H1 (cell line): ENCODE measurements at regions not wholly inside any gene's neighbourhood (a gene's known extent, or its start where the extent isn't known, plus 50 kb on each side); places are given as distances from the start of the nearest gene placed in this dataset.

Experiments
- CTCF ChIA-PET: fragments of 300-600 bp; sonication (Branson Sonifier 250); formaldehyde crosslinking; loops from one replicate; lab custom pipeline; 2021; ENCODE audit not compliant: partially characterized antibody; lab: Charles Lee
- POLR2A ChIA-PET: fragments of 300-600 bp; sonication (Branson Sonifier 250); formaldehyde crosslinking; loops from one replicate; lab custom pipeline; 2021; ENCODE audit warnings: inconsistent platforms; ENCODE audit not compliant: partially characterized antibody; lab: Charles Lee
- DNase-seq, 2 experiments: peaks; one replicate each; pipeline versions ENCODE4 v3.0.0 to v3.0.0-alpha.2; 2010 to 2022; ENCODE audit warnings: low spot score in 2 of 2, low read depth in 1 of 2, mixed read lengths in 1 of 2
- FAIRE-seq: peaks from 2 replicates; lab custom pipeline; 2011; peaks lifted over from hg19 to GRCh38; lab: Jason Lieb, UNC
- H2AFZ ChIP-seq: 2 replicates; pipeline ENCODE4 v1.8.1; 2012; ENCODE audit warnings: low read length, inconsistent platforms
- H2AK5ac ChIP-seq: 2 replicates; pipeline ENCODE4 v1.6.1; 2013; ENCODE audit warnings: low read depth, low read length
- H2BK120ac ChIP-seq: replicated peaks from 2 replicates; pipeline ENCODE3; 2013; ENCODE audit warnings: low read depth, low read length, inconsistent platforms
- H2BK12ac ChIP-seq: 2 replicates; pipeline ENCODE4 v1.6.1; 2013; ENCODE audit warnings: low read depth, low read length
- H2BK15ac ChIP-seq: 2 replicates; pipeline ENCODE4 v1.6.1; 2013; ENCODE audit warnings: low read length
- H2BK20ac ChIP-seq: 2 replicates; pipeline ENCODE4 v1.6.1; 2013; ENCODE audit warnings: low read length
- H2BK5ac ChIP-seq: 2 replicates; pipeline ENCODE4 v1.6.1; 2013; ENCODE audit warnings: low read depth, low read length
- H3K14ac ChIP-seq: 2 replicates; pipeline ENCODE4 v1.6.1; 2013; ENCODE audit warnings: inconsistent platforms; ENCODE audit not compliant: insufficient read length
- H3K18ac ChIP-seq: 2 replicates; pipeline ENCODE4 v1.6.1; 2013; ENCODE audit warnings: low read length; ENCODE audit errors: extremely low read depth
- H3K23ac ChIP-seq: 2 replicates; pipeline ENCODE4 v1.6.1; 2013; ENCODE audit warnings: inconsistent platforms; ENCODE audit not compliant: insufficient read length
- H3K23me2 ChIP-seq: 2 replicates; pipeline ENCODE4 v1.6.1; 2013; ENCODE audit warnings: low read depth, low read length
- H3K27ac ChIP-seq: 2 replicates; pipeline ENCODE4 v1.6.1; 2011; ENCODE audit warnings: low read depth, low read length, inconsistent platforms
- H3K27me3 ChIP-seq, 4 experiments: replicated peaks in 1 of 4; 1 replicate in 1 of 4; 2 replicates in 3 of 4; pipeline versions ENCODE4 v1.6.1 to v1.8.1; 2011 to 2013; ENCODE audit warnings: low read length in 3 of 4, mild to moderate bottlenecking in 3 of 4, inconsistent platforms in 2 of 4, mixed read lengths in 2 of 4, moderate library complexity in 1 of 4; ENCODE audit not compliant: control insufficient read depth in 3 of 4, insufficient read depth in 3 of 4; ENCODE audit errors: extremely low read depth in 1 of 4
- H3K36me3 ChIP-seq, 4 experiments: 2 replicates each; pipeline versions ENCODE4 v1.6.1 to v1.8.1; 2011 to 2013; ENCODE audit warnings: mild to moderate bottlenecking in 4 of 4, low read length in 3 of 4, moderate library complexity in 2 of 4, control low read depth in 1 of 4, inconsistent platforms in 1 of 4; ENCODE audit not compliant: insufficient read depth in 4 of 4, control insufficient read depth in 2 of 4
- H3K4ac ChIP-seq: replicated peaks from 2 replicates; pipeline ENCODE3; 2013; ENCODE audit warnings: low read length, low read depth, mixed read lengths, inconsistent platforms; ENCODE audit not compliant: insufficient read length
- H3K4me1 ChIP-seq, 4 experiments: replicated peaks in 1 of 4; 1 replicate in 1 of 4; 2 replicates in 3 of 4; pipeline versions ENCODE4 v1.6.1 to v1.8.1; 2011 to 2013; ENCODE audit warnings: low read length in 3 of 4, inconsistent platforms in 2 of 4, mixed read lengths in 1 of 4; ENCODE audit not compliant: insufficient read depth in 4 of 4, control insufficient read depth in 3 of 4
- H3K4me2 ChIP-seq, 2 experiments: 2 replicates each; pipeline versions ENCODE4 v1.6.1 to v1.8.1; 2011 to 2013; ENCODE audit warnings: low read depth in 2 of 2, low read length in 2 of 2, control low read depth in 1 of 2, inconsistent platforms in 1 of 2, mild to moderate bottlenecking in 1 of 2; ENCODE audit not compliant: insufficient read depth in 1 of 2
- H3K4me3 ChIP-seq, 4 experiments: fragments of 200-600, 300-600 bp in 1 of 4; sonication (generic), shearing (Covaris generic), sonication (Bioruptor Twin) in 1 of 4; 2 replicates each; pipeline versions ENCODE4 v1.5.1 to v1.8.1; 2011 to 2016; ENCODE audit warnings: low read length in 4 of 4, low read depth in 3 of 4, control low read depth in 2 of 4, inconsistent platforms in 2 of 4, mild to moderate bottlenecking in 2 of 4, mixed read lengths in 1 of 4, moderate library complexity in 1 of 4; ENCODE audit not compliant: insufficient read depth in 2 of 4; ENCODE audit errors: extremely low read depth in 1 of 4
- H3K56ac ChIP-seq: replicated peaks from 2 replicates; pipeline ENCODE3; 2013; ENCODE audit warnings: low read depth, mild to moderate bottlenecking, mixed read lengths, low read length, inconsistent platforms; ENCODE audit not compliant: insufficient read length
- H3K79me1 ChIP-seq: 2 replicates; pipeline ENCODE4 v1.6.1; 2013; ENCODE audit warnings: low read depth, low read length, control low read depth
- H3K79me2 ChIP-seq, 2 experiments: 2 replicates each; pipeline versions ENCODE4 v1.6.1 to v1.8.1; 2012 to 2013; ENCODE audit warnings: low read length in 2 of 2, mild to moderate bottlenecking in 2 of 2, inconsistent platforms in 1 of 2; ENCODE audit not compliant: insufficient read depth in 2 of 2, control insufficient read depth in 1 of 2
- H3K9ac ChIP-seq, 4 experiments: replicated peaks in 1 of 4; 1 replicate in 1 of 4; 2 replicates in 3 of 4; pipeline versions ENCODE4 v1.6.1 to v1.8.1; 2011 to 2013; ENCODE audit warnings: low read depth in 3 of 4, low read length in 3 of 4, control low read depth in 2 of 4, mild to moderate bottlenecking in 2 of 4, moderate library complexity in 2 of 4, inconsistent platforms in 1 of 4; ENCODE audit errors: extremely low read depth in 1 of 4
- H3K9me3 ChIP-seq, 2 experiments: 2 replicates each; pipeline versions ENCODE4 v1.6.1 to v1.8.1; 2012 to 2013; ENCODE audit warnings: mild to moderate bottlenecking in 2 of 2, moderate library complexity in 2 of 2, control low read depth in 1 of 2, inconsistent platforms in 1 of 2, low read depth in 1 of 2, low read length in 1 of 2, mixed read lengths in 1 of 2; ENCODE audit not compliant: insufficient read depth in 2 of 2
- H4K20me1 ChIP-seq, 2 experiments: replicated peaks in 1 of 2; 2 replicates each; pipeline versions ENCODE3 to v1.8.1; 2011 to 2013; ENCODE audit warnings: inconsistent platforms in 2 of 2, low read length in 2 of 2, mild to moderate bottlenecking in 1 of 2; ENCODE audit not compliant: insufficient read depth in 2 of 2, control insufficient read depth in 1 of 2
- H4K5ac ChIP-seq: 2 replicates; pipeline ENCODE4 v1.6.1; 2013; ENCODE audit warnings: low read length, low read depth, mixed read lengths, inconsistent platforms; ENCODE audit not compliant: insufficient read length
- H4K8ac ChIP-seq: 2 replicates; pipeline ENCODE4 v1.8.0; 2013; ENCODE audit warnings: mild to moderate bottlenecking, moderate library complexity, low read length, inconsistent platforms; ENCODE audit not compliant: insufficient read depth; ENCODE audit errors: extremely low read depth
- H4K91ac ChIP-seq: replicated peaks from 2 replicates; pipeline ENCODE3; 2013; ENCODE audit warnings: low read length, mixed read lengths, inconsistent platforms; ENCODE audit not compliant: insufficient read length
- EZH2 ChIP-seq: fragments of 200-600 bp; sonication (generic); IDR thresholded peaks from 2 replicates; pipeline ENCODE4 v1.7.1; 2012; ENCODE audit warnings: low read depth, mild to moderate bottlenecking, moderate library complexity, low read length, inconsistent platforms; ENCODE audit not compliant: severe bottlenecking
- GTF2F1 ChIP-seq: IDR thresholded peaks from 2 replicates; pipeline ENCODE4 v1.6.1; 2012; ENCODE audit warnings: low read depth, low read length, improper control_type of control experiment, borderline replicate concordance
- SUZ12 ChIP-seq: fragments of 200-600 bp; sonication (generic); IDR thresholded peaks from 2 replicates; pipeline ENCODE4 v1.6.1; 2012; ENCODE audit warnings: mild to moderate bottlenecking, inconsistent platforms, low read length, moderate library complexity, mixed read lengths
- TAF1 ChIP-seq: IDR thresholded peaks from 2 replicates; pipeline ENCODE4 v1.6.1; 2011; ENCODE audit warnings: mild to moderate bottlenecking, low read depth, low read length
- WGBS, 2 experiments: shearing (Covaris generic) in 1 of 2; methylation state at CpG; one replicate each; pipeline versions ENCODE4 v1.1.6 to v1.1.7; 2013 to 2015; ENCODE audit warnings: low lambda C conversion rate in 2 of 2, mixed read lengths in 2 of 2, inconsistent platforms in 1 of 2, low coverage in 1 of 2, missing lambda C conversion rate in 1 of 2; ENCODE audit not compliant: insufficient replicate concordance in 2 of 2, insufficient coverage in 1 of 2, insufficient read length in 1 of 2; ENCODE audit errors: extremely low coverage in 1 of 2, missing lambda C conversion rate in 1 of 2; 5-methylcytosine and 5-hydroxymethylcytosine counted together
- TF ChIP-seq, protein P1 (sequence below): IDR thresholded peaks from 2 replicates; pipeline ENCODE4 v1.6.1; 2012; ENCODE audit warnings: low read length, inconsistent platforms

DNA sequence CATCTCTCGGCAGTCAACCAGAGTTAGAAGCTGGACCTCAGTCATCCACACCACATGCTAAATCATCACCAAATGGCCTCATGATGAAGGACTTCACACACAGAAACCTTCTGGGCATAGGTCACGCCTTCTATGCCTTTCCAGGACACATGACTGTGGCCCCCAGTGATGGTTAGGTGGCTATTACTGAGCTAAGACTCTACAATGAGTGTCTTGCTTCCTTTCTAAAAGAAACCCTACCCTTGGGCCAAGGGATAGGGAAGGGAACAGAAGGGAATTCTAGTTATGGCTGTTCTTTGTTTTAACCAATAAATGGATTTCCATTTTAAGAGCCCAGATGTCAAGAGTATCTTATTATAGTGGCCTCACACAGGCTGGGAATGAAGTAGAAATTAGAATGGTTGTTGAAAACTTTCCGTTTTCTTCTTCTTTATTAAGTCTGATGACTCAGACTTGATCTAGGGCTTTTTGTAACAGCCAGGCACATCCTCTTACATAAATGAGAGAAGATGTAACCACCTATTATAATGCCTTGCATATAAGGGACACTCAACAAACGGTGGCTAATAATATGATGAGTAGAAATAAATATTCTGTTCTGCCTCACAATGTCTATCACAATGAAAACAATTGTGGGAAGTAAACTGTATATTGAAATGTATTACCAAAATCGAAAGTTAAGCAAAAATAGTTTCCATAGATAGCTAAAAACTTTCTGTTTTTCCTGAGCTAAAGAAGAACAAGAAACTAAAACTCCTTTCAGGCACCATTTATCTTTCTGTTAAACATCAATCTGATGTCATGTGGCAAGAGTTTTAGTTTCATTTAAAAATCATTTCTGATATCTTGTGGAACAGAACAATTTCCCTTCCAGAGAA lies 62.5 kb upstream of the TOMM7 start:
- CTCF ChIA-PET, result interaction anchor here (1.3 to 1.4 kb wide), 2 partner anchors 16 to 25 kb away, joined by 3 to 4 read pairs; no protein-coding TSS in a partner anchor

More for the DNA sequence above, 62.5 kb upstream of the TOMM7 start:
- Histone ChIP-seq H3K79me2 (no peaks in the 10 kb centered on the region), H3K56ac (no peak overlapping the region), H3K27me3 (no peaks in the 10 kb centered on the region), H3K23me2 (no peaks in the 10 kb centered on the region), H3K27ac (no peak overlapping the region), H3K36me3 (no peaks in the 10 kb centered on the region), H2BK20ac (no peak overlapping the region), H3K18ac (no peak overlapping the region), H2BK5ac (no peak overlapping the region), H3K79me1 (no peaks in the 10 kb centered on the region), H2AK5ac (no peak overlapping the region), H3K9me3 (no peaks in the 10 kb centered on the region), H2BK12ac (no peak overlapping the region), H3K9ac (no peak overlapping the region), H2AFZ (no peak overlapping the region), H2BK15ac (no peak overlapping the region), H4K8ac (no peak overlapping the region), H4K20me1 (no peaks in the 10 kb centered on the region), H3K4me2 (no peak overlapping the region), H4K5ac (no peak overlapping the region), H3K23ac (no peak overlapping the region), H3K4ac (no peak overlapping the region), H3K4me1 (no peaks in the 10 kb centered on the region), H2BK120ac (no peak overlapping the region), H3K4me3 (no peak overlapping the region), H3K14ac (no peak overlapping the region), H4K91ac (no peak overlapping the region)
- TF ChIP-seq SUZ12 (no peak), EZH2 (no peak), TAF1 (no peak), GTF2F1 (no peak)
- TF ChIP-seq, protein P1, sequence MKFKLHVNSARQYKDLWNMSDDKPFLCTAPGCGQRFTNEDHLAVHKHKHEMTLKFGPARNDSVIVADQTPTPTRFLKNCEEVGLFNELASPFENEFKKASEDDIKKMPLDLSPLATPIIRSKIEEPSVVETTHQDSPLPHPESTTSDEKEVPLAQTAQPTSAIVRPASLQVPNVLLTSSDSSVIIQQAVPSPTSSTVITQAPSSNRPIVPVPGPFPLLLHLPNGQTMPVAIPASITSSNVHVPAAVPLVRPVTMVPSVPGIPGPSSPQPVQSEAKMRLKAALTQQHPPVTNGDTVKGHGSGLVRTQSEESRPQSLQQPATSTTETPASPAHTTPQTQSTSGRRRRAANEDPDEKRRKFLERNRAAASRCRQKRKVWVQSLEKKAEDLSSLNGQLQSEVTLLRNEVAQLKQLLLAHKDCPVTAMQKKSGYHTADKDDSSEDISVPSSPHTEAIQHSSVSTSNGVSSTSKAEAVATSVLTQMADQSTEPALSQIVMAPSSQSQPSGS, result no peak
- FAIRE-seq (no peak), DNase-seq (no peak)
- POLR2A ChIA-PET, result interaction anchor here (1.5 kb wide), 1 partner anchor 28 kb away, joined by 4 read pairs; no protein-coding TSS in a partner anchor
- 76% methylated on average over 5 of the region's 5 CpGs; no CpG with 5 or more reads in 1 of the 2 experiments for WGBS, 2 experiments
